Heart left ventricle (tissue), 16 donors: ENCODE measurements at regions not wholly inside any gene's neighbourhood (a gene's known extent, or its start where the extent isn't known, plus 50 kb on each side); places are given as distances from the start of the nearest gene placed in this dataset.

Experiments
- ATAC-seq, 4 donors: fragments of 200-7000 bp; cut with Tn5 transposase; one replicate each; pipeline ENCODE4 v1.9.1; 2020 to 2022; ENCODE audit warnings: moderate library complexity in 4 of 4, mild to moderate bottlenecking in 3 of 4, moderate number of reproducible peaks in 1 of 4
- DNase-seq, 5 donors: peaks; one replicate each; pipeline ENCODE4 v3.0.0-alpha.2; 2020
- H3K27ac ChIP-seq, 12 donors: fragments of 200-600 bp; sonication (generic) in 4 of 12; one replicate each; pipeline versions ENCODE4 v1.5.0 to v1.8.0; 2016 to 2022; ENCODE audit warnings: mild to moderate bottlenecking in 2 of 12
- H3K27me3 ChIP-seq, 9 donors: fragments of 200-600 bp; sonication (generic) in 2 of 9; one replicate each; pipeline versions ENCODE4 v1.5.1 to v1.8.0; 2016 to 2022; ENCODE audit warnings: mild to moderate bottlenecking in 3 of 9
- H3K36me3 ChIP-seq, 9 donors: fragments of 200-600 bp; sonication (generic) in 2 of 9; one replicate each; pipeline versions ENCODE4 v1.5.0 to v1.8.0; 2018 to 2022; ENCODE audit warnings: mild to moderate bottlenecking in 2 of 9
- H3K4me1 ChIP-seq, 12 donors: fragments of 200-600 bp; sonication (generic) in 4 of 12; one replicate each; pipeline versions ENCODE4 v1.5.0 to v1.8.0; 2016 to 2022; ENCODE audit warnings: mild to moderate bottlenecking in 3 of 12
- H3K4me3 ChIP-seq, 12 donors: fragments of 200-600 bp; sonication (generic) in 4 of 12; one replicate each; pipeline versions ENCODE4 v1.5.0 to v1.8.0; 2017 to 2022; ENCODE audit warnings: mild to moderate bottlenecking in 9 of 12, moderate library complexity in 4 of 12
- H3K9me3 ChIP-seq, 12 donors: fragments of 200-600 bp; sonication (generic) in 4 of 12; one replicate each; pipeline versions ENCODE4 v1.5.0 to v1.8.0; 2016 to 2022; ENCODE audit warnings: mild to moderate bottlenecking in 1 of 12
- POLR2A ChIP-seq, 2 donors: fragments of 450-650 bp; IDR thresholded peaks; one replicate each; pipeline ENCODE4 v1.6.1; 2017; ENCODE audit warnings: antibody characterized with exemption in 2 of 2, mild to moderate bottlenecking in 2 of 2, moderate library complexity in 2 of 2
- WGBS, 4 donors: extraction: QIAGEN DNeasy Blood & Tissue Kit in 2 of 4; methylation state at CpG; one replicate each; pipeline versions ENCODE4 v1.1.5 to v1.1.7; 2013 to 2018; 5-methylcytosine and 5-hydroxymethylcytosine counted together
- intact Hi-C, 10 donors: fragments of 100-400 bp; cut with DNase I; formaldehyde crosslinking; loops; one replicate each; pipeline versions ENCODE4 v1.11.1 to v1.14.2; 2022
- TF ChIP-seq, protein P1 (sequence below), 12 donors: fragments of 200-600 bp; sonication (generic) in 4 of 12; IDR thresholded peaks; one replicate each; pipeline versions ENCODE4 v1.5.0 to v1.8.0; 2018 to 2022; ENCODE audit warnings: antibody characterized with exemption in 12 of 12, mild to moderate bottlenecking in 5 of 12
- donor health status: ischemic (EF 13 %, LVEDD 7.1; RV severe dilation, severe dysfunction).
- donor health status: healthy with polysubstance abuse.
- donor health status: DM: no; HTN: yes; CAD: no.
- donor health status: DM: no; HTN: no; CAD: no.
- donor health status: ischemic (EF 25% LVEDD 6.9; RV normal size, moderate dysfunction).
- donor health status: ischemic (EF 25% LVEDD 5.7; RV mildly dilated, moderate dysfunction).
- donor health status: healthy.
- donor health status: DM: yes; HTN: yes; CAD: no.
- donor health status: ischemic (EF 35%, LVEDD 5.7; RV mildly dilated, moderate dysfunction).
- donor health status: nonischemic (EF 11% LVEDD 7.7; RV severe dilation, severe dysfunction).
- donor health status: DM: yes; HTN: yes; CAD: no.
- donor health status: PGD.
- donor health status: ischemic (EF 29% LVEDD 5.4; RV normal size, mild dysfunction).
- donor health status: nonischemic (EF 23%, LVEDD 6.1; RV moderate dilation, normal function).

GRCh38 chr2:4964001-4964540 lies 728.1 kb upstream of the SOX11 start:
- no peak for DNase-seq

GRCh38 chr2:4964579-4964978 lies 727.6 kb upstream of the SOX11 start:
- TF ChIP-seq, protein P1, sequence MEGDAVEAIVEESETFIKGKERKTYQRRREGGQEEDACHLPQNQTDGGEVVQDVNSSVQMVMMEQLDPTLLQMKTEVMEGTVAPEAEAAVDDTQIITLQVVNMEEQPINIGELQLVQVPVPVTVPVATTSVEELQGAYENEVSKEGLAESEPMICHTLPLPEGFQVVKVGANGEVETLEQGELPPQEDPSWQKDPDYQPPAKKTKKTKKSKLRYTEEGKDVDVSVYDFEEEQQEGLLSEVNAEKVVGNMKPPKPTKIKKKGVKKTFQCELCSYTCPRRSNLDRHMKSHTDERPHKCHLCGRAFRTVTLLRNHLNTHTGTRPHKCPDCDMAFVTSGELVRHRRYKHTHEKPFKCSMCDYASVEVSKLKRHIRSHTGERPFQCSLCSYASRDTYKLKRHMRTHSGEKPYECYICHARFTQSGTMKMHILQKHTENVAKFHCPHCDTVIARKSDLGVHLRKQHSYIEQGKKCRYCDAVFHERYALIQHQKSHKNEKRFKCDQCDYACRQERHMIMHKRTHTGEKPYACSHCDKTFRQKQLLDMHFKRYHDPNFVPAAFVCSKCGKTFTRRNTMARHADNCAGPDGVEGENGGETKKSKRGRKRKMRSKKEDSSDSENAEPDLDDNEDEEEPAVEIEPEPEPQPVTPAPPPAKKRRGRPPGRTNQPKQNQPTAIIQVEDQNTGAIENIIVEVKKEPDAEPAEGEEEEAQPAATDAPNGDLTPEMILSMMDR (IDR thresholded peaks at IDR 0.05), result no peak
- TF ChIP-seq POLR2A (IDR thresholded peaks at IDR 0.05), result no peak
- Histone ChIP-seq H3K9me3 (no peaks in the 10 kb centered on the region), H3K4me1 (no peaks in the 10 kb centered on the region), H3K36me3 (no peaks in the 10 kb centered on the region), H3K27me3 (no peaks in the 10 kb centered on the region), H3K4me3 (no peak overlapping the region), H3K27ac (no peak overlapping the region)
- 76 to 82% (median 79%) methylated on average over 16 of the region's 16 CpGs for WGBS, 4 donors
- DNase-seq (no peak), ATAC-seq (no peak)
- intact Hi-C loops, result no loop called here

More at GRCh38 chr2:4964001-4964540, 728.1 kb upstream of the SOX11 start:
- no peak overlapping the region for H3K4me3 ChIP-seq
- H3K4me1 ChIP-seq, result no peaks in the 10 kb centered on the region
- no peak overlapping the region for H3K27ac ChIP-seq
- intact Hi-C loops, result no loop called here
- no peaks in the 10 kb centered on the region for H3K36me3 ChIP-seq
- WGBS, 4 donors, result 86 to 88% (median 86%) methylated on average over 13 of the region's 13 CpGs
- no peak for TF ChIP-seq POLR2A (IDR thresholded peaks at IDR 0.05)
- TF ChIP-seq, protein P1 (IDR thresholded peaks at IDR 0.05), result no peak
- H3K27me3 ChIP-seq, result no peaks in the 10 kb centered on the region
- no peak for ATAC-seq
- no peaks in the 10 kb centered on the region for H3K9me3 ChIP-seq

DNA sequence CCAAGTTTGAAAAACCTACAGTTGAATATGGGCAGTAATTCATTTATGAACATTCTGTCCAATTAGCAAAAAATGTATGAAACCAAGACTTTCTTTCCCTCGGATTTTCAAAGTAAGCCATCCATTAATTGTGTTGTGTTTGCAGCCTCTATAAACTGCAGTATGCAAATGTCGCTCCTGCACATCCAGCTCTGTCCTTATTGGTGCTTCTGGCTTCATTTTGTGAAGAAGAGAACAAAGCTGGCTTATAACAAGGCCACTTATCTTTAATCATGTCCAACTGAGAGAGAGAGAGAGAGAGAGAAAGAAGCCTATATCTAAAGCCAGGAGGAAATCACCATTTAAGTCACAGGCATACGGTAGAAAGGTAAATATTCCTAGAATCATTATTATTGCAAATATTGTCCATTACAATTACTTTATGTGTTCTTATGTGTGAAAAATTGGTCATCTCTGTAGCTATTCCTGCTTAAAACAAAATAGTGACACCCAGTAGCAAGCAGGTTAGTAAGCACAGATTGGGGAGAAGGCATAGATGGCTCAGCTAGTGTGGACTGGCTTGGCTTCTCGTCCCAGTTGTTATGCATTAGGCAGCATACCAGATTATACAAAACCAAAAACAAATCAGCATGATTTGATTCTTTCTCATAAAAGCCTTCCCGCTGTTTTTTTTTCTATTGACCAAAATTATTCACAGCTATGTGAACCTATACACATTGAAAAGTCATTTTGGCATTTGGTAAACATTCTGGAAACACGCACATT lies 726.4 kb upstream of the SOX11 start:
- no peak overlapping the region for H3K4me3 ChIP-seq
- WGBS, 4 donors, result 82 to 87% (median 85%) methylated on average over 6 of the region's 6 CpGs

GRCh38 chr2:4967206-4967605 lies 725.0 kb upstream of the SOX11 start:
- Histone ChIP-seq H3K27me3 (no peaks in the 10 kb centered on the region), H3K9me3 (no peaks in the 10 kb centered on the region), H3K27ac (no peak overlapping the region), H3K4me3 (no peak overlapping the region), H3K36me3 (no peaks in the 10 kb centered on the region), H3K4me1 (no peaks in the 10 kb centered on the region)
- intact Hi-C loops, result no loop called here
- 87 to 93% (median 91%) methylated on average over 2 of the region's 2 CpGs for WGBS, 4 donors
- DNase-seq (no peak), ATAC-seq (no peak)
- TF ChIP-seq POLR2A (IDR thresholded peaks at IDR 0.05), result no peak
- TF ChIP-seq, protein P1 (IDR thresholded peaks at IDR 0.05), result no peak

More for the DNA sequence above, 726.4 kb upstream of the SOX11 start:
- DNase-seq (no peak), ATAC-seq (no peak)
- no peaks in the 10 kb centered on the region for H3K36me3 ChIP-seq
- no peaks in the 10 kb centered on the region for H3K9me3 ChIP-seq
- H3K27ac ChIP-seq, result no peak overlapping the region
- no peaks in the 10 kb centered on the region for H3K4me1 ChIP-seq
- TF ChIP-seq POLR2A (IDR thresholded peaks at IDR 0.05), result no peak
- TF ChIP-seq, protein P1 (IDR thresholded peaks at IDR 0.05), result no peak
- H3K27me3 ChIP-seq, result no peaks in the 10 kb centered on the region
- intact Hi-C loops, result no loop called here
